Central memory CD8-positive, alpha-beta T cell (primary cell): ENCODE measurements at regions not wholly inside any gene's neighbourhood (a gene's known extent, or its start where the extent isn't known, plus 50 kb on each side); places are given as distances from the start of the nearest gene placed in this dataset.

ENCODE experiments used
- ATAC-seq: fragments of 150-1000 bp; cut with Tn5 transposase; replicated peaks from 2 replicates; pipeline ENCODE4 v1.10.0; 2022; ENCODE audit warnings: mild to moderate bottlenecking, moderate FRiP score, moderate number of reproducible peaks; ENCODE audit not compliant: poor library complexity, severe bottlenecking; ENCODE audit errors: extremely low read depth
- DNase-seq, 2 donors: peaks; one replicate each; pipeline ENCODE4 v3.0.0; 2021; ENCODE audit warnings: low spot score in 2 of 2
- H3K27ac Mint-ChIP-seq: one replicate; pipeline ENCODE4 v1.8.0; 2022; ENCODE audit warnings: low read depth, mild to moderate bottlenecking, moderate library complexity, mixed read lengths
- H3K27me3 Mint-ChIP-seq: one replicate; pipeline ENCODE4 v1.8.0; 2022; ENCODE audit warnings: mixed read lengths
- H3K36me3 Mint-ChIP-seq: one replicate; pipeline ENCODE4 v1.8.0; 2022; ENCODE audit warnings: mild to moderate bottlenecking, moderate library complexity, mixed read lengths; ENCODE audit not compliant: insufficient read depth
- H3K4me1 Mint-ChIP-seq: one replicate; pipeline ENCODE4 v1.8.0; 2022; ENCODE audit warnings: mixed read lengths
- H3K4me3 Mint-ChIP-seq: one replicate; pipeline ENCODE4 v1.8.0; 2022; ENCODE audit warnings: mild to moderate bottlenecking, moderate library complexity, mixed read lengths
- H3K9me3 Mint-ChIP-seq: one replicate; pipeline ENCODE4 v1.8.0; 2022; ENCODE audit warnings: mixed read lengths

DNA sequence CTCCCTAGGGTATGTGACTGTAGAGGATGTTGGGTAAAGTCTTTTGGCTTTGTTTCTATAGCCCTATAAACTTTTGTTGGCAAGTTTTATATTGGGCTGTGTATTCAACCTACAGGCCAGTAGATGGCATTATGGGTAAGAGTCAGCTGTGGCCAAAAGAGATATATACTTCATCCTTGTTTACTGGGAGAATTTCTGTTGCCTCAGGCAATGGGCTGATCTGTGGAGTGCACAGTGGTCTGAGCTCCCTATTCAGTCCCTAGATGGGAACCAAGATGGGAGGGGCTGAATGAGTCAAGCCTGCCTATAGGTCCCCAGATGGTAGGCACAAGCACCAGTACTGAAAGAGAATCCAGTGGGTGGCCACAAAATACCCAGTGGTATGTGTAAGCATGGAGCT lies 580.6 kb downstream of the EPHA5 start:
- H3K9me3 Mint-ChIP-seq: peaks cover 10% of the 10 kb centered on the region
- DNase-seq (no peak), ATAC-seq (no peak)
- no peaks in the 10 kb centered on the region for H3K4me1 Mint-ChIP-seq
- no peaks in the 10 kb centered on the region for H3K36me3 Mint-ChIP-seq
- H3K4me3 Mint-ChIP-seq: no peak overlapping the region
- no peaks in the 10 kb centered on the region for H3K27me3 Mint-ChIP-seq
- no peak overlapping the region for H3K27ac Mint-ChIP-seq

GRCh38 chr4:65083076-65083475 lies 587.2 kb downstream of the EPHA5 start:
- H3K36me3 Mint-ChIP-seq: no peaks in the 10 kb centered on the region
- DNase-seq: no peak
- no peak overlapping the region for H3K4me3 Mint-ChIP-seq
- ATAC-seq: no peak
- H3K9me3 Mint-ChIP-seq: peaks cover 22% of the 10 kb centered on the region
- H3K27ac Mint-ChIP-seq: no peak overlapping the region
- no peaks in the 10 kb centered on the region for H3K4me1 Mint-ChIP-seq
- no peaks in the 10 kb centered on the region for H3K27me3 Mint-ChIP-seq

- Mint-ChIP-seq H3K4me3 (no peak overlapping the region), H3K27me3 (no peaks in the 10 kb centered on the region), H3K36me3 (no peaks in the 10 kb centered on the region), H3K27ac (no peak overlapping the region), H3K4me1 (no peaks in the 10 kb centered on the region), H3K9me3 (peaks cover 18% of the 10 kb centered on the region)
- ATAC-seq (no peak), DNase-seq (no peak)
Observed at GRCh38 chr4:65071564-65071963, 598.7 kb downstream of the EPHA5 start.

DNA sequence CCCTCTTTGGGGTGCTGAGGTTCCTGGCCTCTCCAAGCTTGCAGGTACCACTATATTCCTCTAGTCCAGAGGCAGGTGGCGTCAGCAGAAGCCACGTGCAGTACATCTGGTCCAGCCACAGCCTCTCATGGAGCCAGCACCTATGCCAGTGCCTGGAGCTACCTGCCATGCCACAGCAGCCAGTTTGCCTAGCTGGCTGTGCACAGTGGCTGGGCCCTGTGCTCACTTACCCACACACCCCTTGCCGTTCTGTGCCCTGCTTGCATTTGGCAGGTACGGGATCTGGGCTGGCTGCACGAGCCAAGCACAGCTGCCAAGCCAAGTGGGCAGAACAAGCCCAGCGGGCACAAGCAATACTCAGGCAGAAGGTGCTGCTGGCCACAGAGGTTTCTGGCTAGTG lies 601.1 kb downstream of the EPHA5 start:
- Mint-ChIP-seq H3K27ac (no peak overlapping the region), H3K4me3 (no peak overlapping the region), H3K36me3 (no peaks in the 10 kb centered on the region), H3K27me3 (no peaks in the 10 kb centered on the region), H3K4me1 (no peaks in the 10 kb centered on the region), H3K9me3 (peaks cover 18% of the 10 kb centered on the region)
- DNase-seq: no peak
- no peak for ATAC-seq

GRCh38 chr4:65066106-65066505 lies 604.2 kb downstream of the EPHA5 start:
- H3K9me3 Mint-ChIP-seq: peaks cover 12% of the 10 kb centered on the region
- H3K27ac Mint-ChIP-seq: no peak overlapping the region
- no peak for ATAC-seq
- H3K4me3 Mint-ChIP-seq: no peak overlapping the region
- no peaks in the 10 kb centered on the region for H3K27me3 Mint-ChIP-seq
- no peaks in the 10 kb centered on the region for H3K36me3 Mint-ChIP-seq
- no peak for DNase-seq
- no peaks in the 10 kb centered on the region for H3K4me1 Mint-ChIP-seq

DNA sequence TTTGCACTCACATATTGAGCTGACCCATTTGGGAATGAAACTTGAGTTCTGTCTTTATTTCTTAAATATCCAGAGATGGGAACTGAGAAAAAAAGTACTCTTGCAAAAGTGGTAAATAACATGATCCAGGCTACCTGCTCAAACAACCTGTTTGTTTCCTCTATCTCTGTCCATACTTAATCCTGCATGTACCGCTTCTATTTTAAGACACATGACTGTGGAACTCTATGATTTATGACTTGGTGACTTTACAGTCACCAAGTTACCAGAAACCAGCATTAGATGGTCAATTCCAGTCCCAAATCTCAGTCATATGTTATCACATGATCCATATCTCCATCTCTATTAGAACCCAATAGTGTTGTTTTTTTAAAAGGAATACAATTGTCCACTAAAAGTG lies 606.7 kb downstream of the EPHA5 start:
- no peaks in the 10 kb centered on the region for H3K36me3 Mint-ChIP-seq
- H3K4me1 Mint-ChIP-seq: no peaks in the 10 kb centered on the region
- ATAC-seq (no peak), DNase-seq (no peak)
- no peak overlapping the region for H3K4me3 Mint-ChIP-seq
- H3K9me3 Mint-ChIP-seq: peaks cover 12% of the 10 kb centered on the region
- no peaks in the 10 kb centered on the region for H3K27me3 Mint-ChIP-seq
- no peak overlapping the region for H3K27ac Mint-ChIP-seq

DNA sequence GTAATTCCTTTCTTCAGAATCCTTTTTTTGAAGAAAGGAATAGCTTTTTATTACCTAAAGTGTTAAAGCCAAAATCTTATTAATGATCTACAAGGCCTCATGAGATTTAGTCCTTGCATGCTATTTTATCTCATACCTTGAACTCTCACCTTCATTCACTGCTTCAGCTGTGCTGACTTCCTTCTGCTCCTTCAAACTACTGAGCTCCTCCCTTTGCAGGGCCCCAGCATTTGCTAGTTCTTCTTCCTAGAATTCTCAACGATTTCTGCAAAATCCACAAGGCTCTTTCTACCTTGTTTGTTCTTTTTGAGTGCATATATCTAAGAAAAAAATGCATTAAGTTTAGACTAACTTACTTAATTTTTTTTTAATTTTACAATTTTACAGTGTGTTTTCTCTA lies 619.5 kb downstream of the EPHA5 start:
- no peaks in the 10 kb centered on the region for H3K27me3 Mint-ChIP-seq
- no peak overlapping the region for H3K4me3 Mint-ChIP-seq
- ATAC-seq (no peak), DNase-seq (no peak)
- H3K36me3 Mint-ChIP-seq: peaks cover 2% of the 10 kb centered on the region
- no peaks in the 10 kb centered on the region for H3K4me1 Mint-ChIP-seq
- no peak overlapping the region for H3K27ac Mint-ChIP-seq
- H3K9me3 Mint-ChIP-seq: peaks cover 17% of the 10 kb centered on the region

GRCh38 chr4:65046192-65047133 lies 623.8 kb downstream of the EPHA5 start:
- no peaks in the 10 kb centered on the region for H3K4me1 Mint-ChIP-seq
- DNase-seq (no peak), ATAC-seq (no peak)
- H3K4me3 Mint-ChIP-seq: no peak overlapping the region
- peaks cover 13% of the 10 kb centered on the region for H3K9me3 Mint-ChIP-seq
- H3K36me3 Mint-ChIP-seq: peaks cover 2% of the 10 kb centered on the region
- no peak overlapping the region for H3K27ac Mint-ChIP-seq
- no peaks in the 10 kb centered on the region for H3K27me3 Mint-ChIP-seq

- Mint-ChIP-seq H3K4me1 (no peaks in the 10 kb centered on the region), H3K27me3 (no peaks in the 10 kb centered on the region), H3K27ac (no peak overlapping the region), H3K36me3 (no peaks in the 10 kb centered on the region), H3K9me3 (peaks cover 14% of the 10 kb centered on the region), H3K4me3 (no peak overlapping the region)
- no peak for DNase-seq
- ATAC-seq: no peak
Observed at GRCh38 chr4:65033899-65034298, 624.6 kb upstream of the TECRL start.

DNA sequence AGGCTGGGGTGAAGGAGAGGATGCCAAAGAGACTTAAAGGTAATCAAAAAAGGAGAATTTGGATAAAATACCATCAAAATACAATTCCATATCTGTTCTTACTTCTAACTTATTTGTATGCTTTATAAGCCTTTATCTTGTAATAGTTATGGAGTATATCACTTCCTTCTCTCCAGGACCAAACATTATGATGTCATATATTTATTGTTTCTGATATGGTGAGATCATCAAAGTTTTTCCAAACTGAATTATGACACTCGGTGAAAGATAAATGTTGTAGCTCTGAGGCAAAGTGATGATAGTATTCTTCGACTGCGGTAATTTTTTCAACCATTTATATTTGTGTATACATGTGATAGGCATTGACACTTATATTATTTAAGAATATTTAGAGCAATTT lies 619.3 kb upstream of the TECRL start:
- DNase-seq: no peak
- peaks cover 7% of the 10 kb centered on the region for H3K9me3 Mint-ChIP-seq
- no peaks in the 10 kb centered on the region for H3K4me1 Mint-ChIP-seq
- H3K27ac Mint-ChIP-seq: no peak overlapping the region
- no peak for ATAC-seq
- H3K27me3 Mint-ChIP-seq: no peaks in the 10 kb centered on the region
- no peak overlapping the region for H3K4me3 Mint-ChIP-seq
- no peaks in the 10 kb centered on the region for H3K36me3 Mint-ChIP-seq

- Mint-ChIP-seq H3K27me3 (no peaks in the 10 kb centered on the region), H3K27ac (no peak overlapping the region), H3K4me1 (no peaks in the 10 kb centered on the region), H3K4me3 (no peak overlapping the region), H3K36me3 (no peaks in the 10 kb centered on the region), H3K9me3 (peaks cover 13% of the 10 kb centered on the region)
- ATAC-seq (no peak), DNase-seq (no peak)
Observed at GRCh38 chr4:65023883-65024670, 614.8 kb upstream of the TECRL start.

DNA sequence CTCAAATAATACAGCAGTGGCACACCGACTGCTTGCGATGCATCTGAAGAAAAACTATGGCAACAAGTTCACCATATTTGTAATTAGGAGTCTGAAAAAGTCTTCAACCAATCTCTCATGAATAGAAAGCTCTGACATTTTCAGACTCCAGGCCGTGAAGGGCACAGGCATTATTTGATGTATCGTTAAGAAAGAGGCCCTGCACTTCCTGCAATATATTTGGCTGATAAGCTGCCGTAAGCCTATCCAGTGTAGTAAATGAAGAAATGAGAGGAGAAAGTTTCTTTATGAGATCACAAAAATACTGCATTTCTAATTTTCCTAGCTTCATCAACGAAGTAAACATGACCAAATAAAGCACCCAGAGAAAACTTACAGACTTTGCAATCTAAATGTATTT lies 613.8 kb upstream of the TECRL start:
- peaks cover 13% of the 10 kb centered on the region for H3K9me3 Mint-ChIP-seq
- H3K27me3 Mint-ChIP-seq: no peaks in the 10 kb centered on the region
- no peak for ATAC-seq

DNA sequence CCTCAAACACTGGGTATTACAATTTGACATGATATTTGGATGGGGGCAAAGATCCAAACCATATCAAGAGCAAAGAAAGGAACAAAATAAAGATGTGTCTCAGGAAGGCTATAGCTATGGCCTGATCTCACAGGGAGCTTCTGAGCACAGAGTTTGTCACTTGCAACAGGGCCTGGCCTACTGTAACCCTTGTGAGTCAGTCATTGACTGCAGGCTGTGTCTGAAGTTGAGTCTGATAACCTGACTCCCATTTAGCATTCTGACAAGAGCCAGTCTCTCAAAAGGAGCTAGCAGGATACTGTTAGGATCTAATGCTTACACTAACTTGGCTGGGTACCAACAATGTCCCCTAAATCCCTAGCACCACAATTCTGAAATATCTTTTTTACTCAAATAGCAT lies 612.5 kb upstream of the TECRL start:
- Mint-ChIP-seq H3K9me3 (peaks cover 13% of the 10 kb centered on the region), H3K27me3 (no peaks in the 10 kb centered on the region), H3K4me3 (no peak overlapping the region), H3K4me1 (no peaks in the 10 kb centered on the region), H3K27ac (no peak overlapping the region), H3K36me3 (no peaks in the 10 kb centered on the region)
- DNase-seq (no peak), ATAC-seq (no peak)

More for the DNA sequence above, 613.8 kb upstream of the TECRL start:
- no peaks in the 10 kb centered on the region for H3K36me3 Mint-ChIP-seq
- no peaks in the 10 kb centered on the region for H3K4me1 Mint-ChIP-seq
- no peak overlapping the region for H3K4me3 Mint-ChIP-seq
- no peak for DNase-seq
- no peak overlapping the region for H3K27ac Mint-ChIP-seq
